Keratinocyte (primary cell): ENCODE measurements at regions not wholly inside any gene's neighbourhood (a gene's known extent, or its start where the extent isn't known, plus 50 kb on each side); places are given as distances from the start of the nearest gene placed in this dataset.

ENCODE experiments used
- DNase-seq: peaks from one replicate; pipeline ENCODE4 v3.0.0-alpha.2; 2011; ENCODE audit warnings: low read depth, missing footprints, low spot score
- FAIRE-seq: peaks from 2 replicates; lab custom pipeline; 2011; peaks lifted over from hg19 to GRCh38; lab: Jason Lieb, UNC
- H2AFZ ChIP-seq: 2 replicates; pipeline ENCODE4 v1.6.0; 2012; ENCODE audit warnings: low read length, control low read depth, inconsistent platforms; ENCODE audit not compliant: control insufficient read depth
- H3K27ac ChIP-seq: 2 replicates; pipeline ENCODE4 v1.5.1; 2011; ENCODE audit warnings: low read length; ENCODE audit not compliant: control insufficient read depth, insufficient read depth
- H3K27me3 ChIP-seq: 3 replicates; pipeline ENCODE4 v1.6.0; 2011; ENCODE audit warnings: low read length; ENCODE audit not compliant: control insufficient read depth, insufficient read depth; ENCODE audit errors: extremely low read depth
- H3K36me3 ChIP-seq, 2 experiments: 2 replicates in 1 of 2; 3 replicates in 1 of 2; pipeline ENCODE4 v1.5.1; 2011; ENCODE audit warnings: low read length in 2 of 2, mild to moderate bottlenecking in 1 of 2; ENCODE audit not compliant: control insufficient read depth in 2 of 2, insufficient read depth in 2 of 2; ENCODE audit errors: extremely low read depth in 1 of 2
- H3K4me1 ChIP-seq: 3 replicates; pipeline ENCODE4 v1.5.1; 2011; ENCODE audit warnings: low read length; ENCODE audit not compliant: control insufficient read depth, insufficient read depth; ENCODE audit errors: extremely low read depth
- H3K4me2 ChIP-seq: 3 replicates; pipeline ENCODE4 v1.6.0; 2011; ENCODE audit warnings: low read depth, low read length; ENCODE audit not compliant: control insufficient read depth, insufficient read depth; ENCODE audit errors: extremely low read depth
- H3K4me3 ChIP-seq, 3 experiments: fragments of 200-600 bp in 1 of 3; sonication (generic) in 1 of 3; 2 replicates in 2 of 3; 3 replicates in 1 of 3; pipeline ENCODE4 v1.5.1; 2011 to 2016; ENCODE audit warnings: low read length in 3 of 3, mild to moderate bottlenecking in 3 of 3, control low read depth in 2 of 3, inconsistent platforms in 1 of 3, low read depth in 1 of 3, mixed read lengths in 1 of 3, mixed run types in 1 of 3, moderate library complexity in 1 of 3; ENCODE audit not compliant: control insufficient read depth in 2 of 3, insufficient read depth in 2 of 3; ENCODE audit errors: extremely low read depth in 1 of 3
- H3K79me2 ChIP-seq: 2 replicates; pipeline ENCODE4 v1.6.0; 2012; ENCODE audit warnings: low read length; ENCODE audit not compliant: control insufficient read depth, insufficient read depth
- H3K9ac ChIP-seq: 3 replicates; pipeline ENCODE4 v1.6.0; 2011; ENCODE audit warnings: low read length; ENCODE audit not compliant: control insufficient read depth, insufficient read depth; ENCODE audit errors: extremely low read depth
- H3K9me1 ChIP-seq: 3 replicates; pipeline ENCODE4 v1.6.0; 2011; ENCODE audit warnings: low read length; ENCODE audit not compliant: control insufficient read depth, insufficient read depth; ENCODE audit errors: extremely low read depth
- H3K9me3 ChIP-seq: 2 replicates; pipeline ENCODE4 v1.5.1; 2012; ENCODE audit warnings: low read depth, low read length; ENCODE audit not compliant: control insufficient read depth
- H4K20me1 ChIP-seq: 3 replicates; pipeline ENCODE4 v1.6.0; 2011; ENCODE audit warnings: low read length; ENCODE audit not compliant: control insufficient read depth, insufficient read depth; ENCODE audit errors: extremely low read depth
- EZH2 ChIP-seq: IDR thresholded peaks from one replicate; pipeline ENCODE4 v1.6.1; 2012; ENCODE audit warnings: inconsistent platforms, mild to moderate bottlenecking, low read length, moderate library complexity
- dilution Hi-C: fragments of 300-500 bp; cut with MboI; formaldehyde crosslinking; loops from one replicate; pipeline ENCODE4 v1.7.0; 2020; ENCODE audit warnings: low sequenced_read_pairs; ENCODE audit not compliant: extremely low pct_ligation_motif_present
- TF ChIP-seq, protein P1 (sequence below), 3 experiments: IDR thresholded peaks in 1 of 3; conservative IDR thresholded peaks in 1 of 3; optimal IDR thresholded peaks in 1 of 3; 2 replicates in 2 of 3; 3 replicates in 1 of 3; pipeline versions ENCODE3 to v1.5.1; 2011; ENCODE audit warnings: low read length in 3 of 3, mild to moderate bottlenecking in 3 of 3, moderate library complexity in 2 of 3, control low read depth in 1 of 3, inconsistent platforms in 1 of 3; ENCODE audit not compliant: insufficient read depth in 2 of 3; ENCODE audit errors: extremely low read depth in 1 of 3

DNA sequence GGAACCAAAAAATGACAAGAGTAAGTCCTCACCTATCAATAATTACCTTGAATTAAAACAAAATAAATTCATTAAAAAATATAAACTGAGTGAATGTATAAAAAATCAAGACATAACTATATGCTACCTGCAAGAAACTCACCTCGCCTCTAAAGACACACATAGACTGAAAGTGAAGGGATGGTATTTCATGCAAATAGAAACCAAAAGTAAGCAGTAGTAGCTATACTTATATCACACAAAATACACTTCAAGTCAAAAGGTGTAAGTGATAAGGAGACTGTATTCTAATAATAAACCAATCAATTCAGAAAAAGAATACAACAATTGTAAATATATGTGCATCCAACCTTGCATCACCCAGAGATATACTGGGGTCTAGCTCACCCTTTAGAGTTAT, 332.6 kb downstream of the SH2D4B start:
- H2AFZ ChIP-seq, result no peak overlapping the region
- H3K27ac ChIP-seq, result no peak overlapping the region
- dilution Hi-C loops, result no loop called here
- H3K27me3 ChIP-seq, result no peaks in the 10 kb centered on the region
- H3K4me2 ChIP-seq, result no peak overlapping the region
- no peak for TF ChIP-seq EZH2
- TF ChIP-seq, protein P1, sequence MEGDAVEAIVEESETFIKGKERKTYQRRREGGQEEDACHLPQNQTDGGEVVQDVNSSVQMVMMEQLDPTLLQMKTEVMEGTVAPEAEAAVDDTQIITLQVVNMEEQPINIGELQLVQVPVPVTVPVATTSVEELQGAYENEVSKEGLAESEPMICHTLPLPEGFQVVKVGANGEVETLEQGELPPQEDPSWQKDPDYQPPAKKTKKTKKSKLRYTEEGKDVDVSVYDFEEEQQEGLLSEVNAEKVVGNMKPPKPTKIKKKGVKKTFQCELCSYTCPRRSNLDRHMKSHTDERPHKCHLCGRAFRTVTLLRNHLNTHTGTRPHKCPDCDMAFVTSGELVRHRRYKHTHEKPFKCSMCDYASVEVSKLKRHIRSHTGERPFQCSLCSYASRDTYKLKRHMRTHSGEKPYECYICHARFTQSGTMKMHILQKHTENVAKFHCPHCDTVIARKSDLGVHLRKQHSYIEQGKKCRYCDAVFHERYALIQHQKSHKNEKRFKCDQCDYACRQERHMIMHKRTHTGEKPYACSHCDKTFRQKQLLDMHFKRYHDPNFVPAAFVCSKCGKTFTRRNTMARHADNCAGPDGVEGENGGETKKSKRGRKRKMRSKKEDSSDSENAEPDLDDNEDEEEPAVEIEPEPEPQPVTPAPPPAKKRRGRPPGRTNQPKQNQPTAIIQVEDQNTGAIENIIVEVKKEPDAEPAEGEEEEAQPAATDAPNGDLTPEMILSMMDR (optimal IDR thresholded peaks at IDR 0.05 in 1 of 3, IDR thresholded peaks at IDR 0.05 in 1 of 3, conservative IDR thresholded peaks at IDR 0.05 in 1 of 3; ENCODE audit: extremely low read depth in 1 of 3, insufficient read depth in 2 of 3, low read length in 3 of 3), result no peak
- no peaks in the 10 kb centered on the region for H3K9me3 ChIP-seq
- H4K20me1 ChIP-seq, result no peaks in the 10 kb centered on the region
- H3K4me1 ChIP-seq, result no peaks in the 10 kb centered on the region
- no peaks in the 10 kb centered on the region for H3K9me1 ChIP-seq
- no peak overlapping the region for H3K4me3 ChIP-seq
- DNase-seq (no peak), FAIRE-seq (no peak)
- no peaks in the 10 kb centered on the region for H3K36me3 ChIP-seq
- no peaks in the 10 kb centered on the region for H3K79me2 ChIP-seq
- H3K9ac ChIP-seq, result no peak overlapping the region

DNA sequence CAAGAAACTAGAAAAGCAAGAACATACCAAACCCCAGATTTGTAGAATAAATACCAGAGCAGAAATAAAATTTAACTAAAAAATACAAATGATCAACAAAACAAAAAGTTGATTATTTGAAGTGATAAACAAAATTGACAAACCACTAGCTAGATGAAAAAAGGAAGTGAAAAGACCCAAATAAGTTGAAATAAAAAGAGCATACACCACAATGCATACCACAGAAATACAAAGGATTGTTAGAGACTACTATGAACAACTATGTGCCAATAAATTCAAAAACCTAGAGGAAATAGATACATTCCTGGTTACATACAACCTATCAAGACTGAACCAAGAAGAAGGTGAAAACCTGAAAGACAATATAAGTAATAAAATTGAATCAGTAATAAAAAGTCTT, 333.4 kb downstream of the SH2D4B start:
- FAIRE-seq, result no peak

More for the DNA sequence above, 333.4 kb downstream of the SH2D4B start:
- dilution Hi-C loops, result no loop called here
- Histone ChIP-seq H3K27me3 (no peaks in the 10 kb centered on the region), H3K9me1 (no peaks in the 10 kb centered on the region), H3K79me2 (no peaks in the 10 kb centered on the region), H3K4me3 (no peak overlapping the region), H3K36me3 (no peaks in the 10 kb centered on the region), H3K27ac (no peak overlapping the region), H3K4me1 (no peaks in the 10 kb centered on the region), H3K4me2 (no peak overlapping the region), H4K20me1 (no peaks in the 10 kb centered on the region), H3K9ac (no peak overlapping the region), H2AFZ (no peak overlapping the region), H3K9me3 (no peaks in the 10 kb centered on the region)
- no peak for DNase-seq
- no peak for TF ChIP-seq EZH2
- TF ChIP-seq, protein P1 (optimal IDR thresholded peaks at IDR 0.05 in 1 of 3, IDR thresholded peaks at IDR 0.05 in 1 of 3, conservative IDR thresholded peaks at IDR 0.05 in 1 of 3; ENCODE audit: extremely low read depth in 1 of 3, insufficient read depth in 2 of 3, low read length in 3 of 3), result no peak
